D721Med (cell line): ENCODE measurements at regions not wholly inside any gene's neighbourhood (a gene's known extent, or its start where the extent isn't known, plus 50 kb on each side); places are given as distances from the start of the nearest gene placed in this dataset.

ENCODE experiments used
- DNase-seq: peaks from one replicate; pipeline ENCODE4 v3.0.0; 2011; ENCODE audit warnings: low spot score; ENCODE audit not compliant: insufficient read length
- FAIRE-seq: peaks from 2 replicates; lab custom pipeline; 2011; peaks lifted over from hg19 to GRCh38; lab: Jason Lieb, UNC
- CTCF ChIP-seq: IDR thresholded peaks from 2 replicates; pipeline ENCODE4 v1.5.1; 2012; ENCODE audit warnings: mild to moderate bottlenecking, control low read depth; ENCODE audit not compliant: insufficient read depth; ENCODE audit errors: missing control alignments

- FAIRE-seq (no peak), DNase-seq (no peak)
- TF ChIP-seq CTCF = no peak
These were observed 50.7 kb upstream of the ARHGAP32 start for GRCh38 chr11:129242855-129243254.
